Hepatocyte (in vitro differentiated cells): ENCODE measurements at regions not wholly inside any gene's neighbourhood (a gene's known extent, or its start where the extent isn't known, plus 50 kb on each side); places are given as distances from the start of the nearest gene placed in this dataset.

Experiments
- DNase-seq: peaks from one replicate; pipeline ENCODE4 v3.0.0-alpha.2; 2016; ENCODE audit warnings: low spot score
- H2AFZ ChIP-seq: fragments of 200-600 bp; sonication (generic); 2 replicates; pipeline ENCODE4 v1.6.0; 2016; ENCODE audit warnings: antibody characterized with exemption, mild to moderate bottlenecking
- H3K27ac ChIP-seq: fragments of 200-600 bp; sonication (generic); 2 replicates; pipeline ENCODE4 v1.5.1; 2016; ENCODE audit warnings: mild to moderate bottlenecking
- H3K27me3 ChIP-seq: fragments of 200-600 bp; sonication (generic); 2 replicates; pipeline ENCODE4 v1.6.1; 2016
- H3K36me3 ChIP-seq: fragments of 200-600 bp; sonication (generic); replicated peaks from 2 replicates; pipeline ENCODE4 v1.5.1; 2016; ENCODE audit warnings: low read depth; ENCODE audit not compliant: insufficient read depth
- H3K4me1 ChIP-seq: fragments of 200-600 bp; sonication (generic); 2 replicates; pipeline ENCODE4 v1.5.1; 2016; ENCODE audit warnings: mild to moderate bottlenecking, moderate library complexity; ENCODE audit not compliant: insufficient read depth
- H3K4me2 ChIP-seq: fragments of 200-600 bp; sonication (generic); 2 replicates; pipeline ENCODE4 v1.6.0; 2016
- H3K4me3 ChIP-seq: fragments of 200-600 bp; sonication (generic); 2 replicates; pipeline ENCODE4 v1.5.1; 2016; ENCODE audit warnings: mild to moderate bottlenecking
- H3K79me2 ChIP-seq: fragments of 200-600 bp; sonication (generic); 2 replicates; pipeline ENCODE4 v1.6.0; 2017; ENCODE audit warnings: mild to moderate bottlenecking
- H3K9me2 ChIP-seq: fragments of 200-600 bp; sonication (generic); replicated peaks from 2 replicates; pipeline ENCODE4 v1.6.0; 2017; ENCODE audit warnings: mild to moderate bottlenecking; ENCODE audit not compliant: insufficient read depth
- H3K9me3 ChIP-seq: fragments of 200-600 bp; sonication (generic); 2 replicates; pipeline ENCODE4 v1.5.1; 2016; ENCODE audit warnings: low read depth, mild to moderate bottlenecking
- H4K20me1 ChIP-seq: fragments of 200-600 bp; sonication (generic); 2 replicates; pipeline ENCODE4 v1.6.0; 2016; ENCODE audit warnings: mild to moderate bottlenecking; ENCODE audit not compliant: insufficient read depth, poor library complexity, severe bottlenecking
- CTCF ChIP-seq: fragments of 200-600 bp; sonication (generic); IDR thresholded peaks from 2 replicates; pipeline ENCODE4 v1.5.1; 2016; ENCODE audit warnings: antibody characterized with exemption, mild to moderate bottlenecking; ENCODE audit not compliant: poor library complexity
- EZH2 ChIP-seq: fragments of 200-600 bp; sonication (generic); IDR thresholded peaks from 2 replicates; pipeline ENCODE4 v1.6.1; 2016; ENCODE audit warnings: antibody characterized with exemption, mild to moderate bottlenecking, borderline replicate concordance
- EZH2phosphoT487 ChIP-seq: fragments of 200-600 bp; sonication (generic); IDR thresholded peaks from one replicate; pipeline ENCODE4 v1.6.1; 2018; ENCODE audit warnings: antibody characterized with exemption, mild to moderate bottlenecking, low read depth, moderate library complexity; ENCODE audit not compliant: unreplicated experiment, severe bottlenecking
- WGBS: methylation state at CpG from one replicate; pipeline ENCODE4 v1.1.6; 2016; ENCODE audit warnings: low lambda C conversion rate; ENCODE audit errors: missing lambda C conversion rate; 5-methylcytosine and 5-hydroxymethylcytosine counted together

- no peak for TF ChIP-seq CTCF
- no peak for TF ChIP-seq EZH2
- TF ChIP-seq EZH2phosphoT487, result no peak
- H2AFZ ChIP-seq, result no peak overlapping the region
- no peak for DNase-seq
- 95% methylated on average over 7 of the region's 7 CpGs for WGBS
- no peak overlapping the region for H3K4me3 ChIP-seq
- H3K27me3 ChIP-seq, result no peaks in the 10 kb centered on the region
- no peaks in the 10 kb centered on the region for H3K79me2 ChIP-seq
- H3K27ac ChIP-seq, result no peak overlapping the region
- H3K9me2 ChIP-seq, result no peaks in the 10 kb centered on the region
- H3K36me3 ChIP-seq, result no peaks in the 10 kb centered on the region
- no peaks in the 10 kb centered on the region for H3K4me1 ChIP-seq
- no peaks in the 10 kb centered on the region for H3K9me3 ChIP-seq
- no peaks in the 10 kb centered on the region for H4K20me1 ChIP-seq
- H3K4me2 ChIP-seq, result no peak overlapping the region
Observed at GRCh38 chr1:79547514-79547913, 541.0 kb upstream of the ADGRL4 start.

GRCh38 chr1:79543394-79543793, 536.9 kb upstream of the ADGRL4 start:
- no peak overlapping the region for H2AFZ ChIP-seq
- H3K9me2 ChIP-seq, result no peaks in the 10 kb centered on the region
- no peaks in the 10 kb centered on the region for H3K79me2 ChIP-seq
- no peaks in the 10 kb centered on the region for H3K36me3 ChIP-seq
- no peak for DNase-seq
- H3K27me3 ChIP-seq, result no peaks in the 10 kb centered on the region
- H3K27ac ChIP-seq, result no peak overlapping the region
- TF ChIP-seq CTCF, result no peak
- no peak for TF ChIP-seq EZH2
- no peak for TF ChIP-seq EZH2phosphoT487
- no peak overlapping the region for H3K4me2 ChIP-seq
- no peaks in the 10 kb centered on the region for H3K9me3 ChIP-seq
- H4K20me1 ChIP-seq, result no peaks in the 10 kb centered on the region
- 45% methylated on average over 3 of the region's 3 CpGs for WGBS
- no peak overlapping the region for H3K4me3 ChIP-seq
- no peaks in the 10 kb centered on the region for H3K4me1 ChIP-seq

GRCh38 chr1:79539001-79539400, 532.5 kb upstream of the ADGRL4 start:
- Histone ChIP-seq H3K27me3 (no peaks in the 10 kb centered on the region), H3K9me2 (no peaks in the 10 kb centered on the region), H3K79me2 (no peaks in the 10 kb centered on the region), H3K9me3 (no peaks in the 10 kb centered on the region), H3K36me3 (no peaks in the 10 kb centered on the region), H3K27ac (no peak overlapping the region), H4K20me1 (no peaks in the 10 kb centered on the region), H3K4me3 (no peak overlapping the region), H3K4me1 (no peaks in the 10 kb centered on the region), H3K4me2 (no peak overlapping the region), H2AFZ (no peak overlapping the region)
- TF ChIP-seq EZH2 (no peak), EZH2phosphoT487 (no peak), CTCF (no peak)
- DNase-seq, result no peak

- H3K79me2 ChIP-seq, result no peaks in the 10 kb centered on the region
- no peaks in the 10 kb centered on the region for H3K27me3 ChIP-seq
- H3K4me3 ChIP-seq, result no peak overlapping the region
- H3K9me3 ChIP-seq, result no peaks in the 10 kb centered on the region
- H3K9me2 ChIP-seq, result no peaks in the 10 kb centered on the region
- H3K4me1 ChIP-seq, result no peaks in the 10 kb centered on the region
- 76% methylated on average over 5 of the region's 5 CpGs for WGBS
- TF ChIP-seq EZH2phosphoT487, result no peak
- TF ChIP-seq EZH2, result no peak
- TF ChIP-seq CTCF, result no peak
- DNase-seq, result no peak
- no peak overlapping the region for H3K27ac ChIP-seq
- H4K20me1 ChIP-seq, result no peaks in the 10 kb centered on the region
- no peak overlapping the region for H2AFZ ChIP-seq
- no peaks in the 10 kb centered on the region for H3K36me3 ChIP-seq
- H3K4me2 ChIP-seq, result no peak overlapping the region
Observed at GRCh38 chr1:79532555-79532954, 526.0 kb upstream of the ADGRL4 start.
